HCT116 (cell line): ENCODE measurements at regions not wholly inside any gene's neighbourhood (a gene's known extent, or its start where the extent isn't known, plus 50 kb on each side); places are given as distances from the start of the nearest gene placed in this dataset.

Experiments
- ATAC-seq: fragments of 200-7000 bp; cut with Tn5 transposase; 2 replicates; pipeline ENCODE4 v1.9.1; 2020; ENCODE audit warnings: mild to moderate bottlenecking, moderate library complexity
- BruUV-seq: library from RNA; stranded (reverse); fragments of 400-500 nt; replicated peaks from 2 replicates; lab custom pipeline; 2021; lab: Mats Ljungman, UMichigan
- CTCF ChIA-PET: fragments of 300-600 bp; sonication (Branson Sonifier 250); formaldehyde crosslinking; loops from one replicate; lab custom pipeline; 2021; ENCODE audit warnings: antibody characterized with exemption; lab: Charles Lee
- POLR2A ChIA-PET: fragments of 300-600, 350-600 bp; sonication (Branson Sonifier 250); formaldehyde crosslinking; loops from one replicate; lab custom pipeline; 2021; ENCODE audit warnings: antibody characterized with exemption; lab: Charles Lee
- RAD21 ChIA-PET, 2 experiments: fragments of 300-600 bp; sonication (Branson Sonifier 250); formaldehyde crosslinking; loops; one replicate each; lab custom pipeline; 2023; ENCODE audit warnings: low total read pairs in 2 of 2; ENCODE audit not compliant: uncharacterized antibody in 2 of 2, unreplicated experiment in 2 of 2, low non-redundant PET in 1 of 2; lab: Charles Lee
- DNase-seq: peaks from one replicate; pipeline ENCODE4 v3.0.0-alpha.2; 2010; ENCODE audit warnings: low read depth, low spot score
- H2AFZ ChIP-seq: fragments of 200-600 bp; shearing (Covaris generic), sonication (generic); 2 replicates; pipeline ENCODE4 v1.6.1; 2017; ENCODE audit warnings: low read depth, mixed run types, mixed read lengths, antibody characterized with exemption, low read length; ENCODE audit not compliant: poor library complexity, severe bottlenecking
- H3K27ac ChIP-seq: 2 replicates; pipeline ENCODE4 v1.5.1; 2012; ENCODE audit warnings: low read depth, low read length
- H3K27me3 ChIP-seq: fragments of 200-600 bp; sonication (generic); 2 replicates; pipeline ENCODE4 v1.6.1; 2016; ENCODE audit warnings: mixed run types, low read length, mixed read lengths; ENCODE audit not compliant: insufficient read depth
- H3K36me3 ChIP-seq, 2 experiments: fragments of 200-500 bp in 1 of 2; fragments of 200-600 bp in 1 of 2; sonication (Bioruptor generic) in 1 of 2; sonication (generic) in 1 of 2; 2 replicates each; pipeline versions ENCODE4 v1.5.1 to v1.6.1; 2014 to 2016; ENCODE audit warnings: low read length in 2 of 2, inconsistent platforms in 1 of 2, mixed read lengths in 1 of 2, mixed run types in 1 of 2; ENCODE audit not compliant: insufficient read depth in 2 of 2, control insufficient read depth in 1 of 2
- H3K4me1 ChIP-seq, 2 experiments: fragments of 200-600 bp in 1 of 2; sonication (generic) in 1 of 2; 2 replicates each; pipeline versions ENCODE4 v1.5.1 to v1.6.1; 2012 to 2017; ENCODE audit warnings: low read length in 2 of 2, inconsistent platforms in 1 of 2, mild to moderate bottlenecking in 1 of 2, mixed read lengths in 1 of 2, mixed run types in 1 of 2, moderate library complexity in 1 of 2; ENCODE audit not compliant: insufficient read depth in 2 of 2, control insufficient read depth in 1 of 2
- H3K4me2 ChIP-seq: fragments of 200-600 bp; sonication (generic); 2 replicates; pipeline ENCODE4 v1.6.1; 2017; ENCODE audit warnings: mixed run types, low read length, mixed read lengths
- H3K4me3 ChIP-seq, 2 experiments: fragments of 200-600 bp in 1 of 2; sonication (generic) in 1 of 2; replicated peaks in 1 of 2; 2 replicates each; pipeline ENCODE4 v1.5.1; 2011 to 2016; ENCODE audit warnings: low read length in 2 of 2, control low read depth in 1 of 2, low read depth in 1 of 2, mild to moderate bottlenecking in 1 of 2, mixed read lengths in 1 of 2, mixed run types in 1 of 2
- H3K79me2 ChIP-seq: fragments of 200-600 bp; sonication (generic); 2 replicates; pipeline ENCODE4 v1.6.1; 2017; ENCODE audit warnings: mild to moderate bottlenecking, mixed run types, low read length, moderate library complexity, mixed read lengths; ENCODE audit not compliant: insufficient read depth
- H3K9ac ChIP-seq: fragments of 200-600 bp; sonication (generic); 2 replicates; pipeline ENCODE4 v1.6.1; 2016; ENCODE audit warnings: low read length, mixed read lengths
- H3K9me2 ChIP-seq: fragments of 200-600 bp; sonication (generic), shearing (Covaris generic); 2 replicates; pipeline ENCODE4 v1.6.1; 2017; ENCODE audit warnings: mixed run types, mild to moderate bottlenecking, moderate library complexity; ENCODE audit not compliant: insufficient read depth
- H3K9me3 ChIP-seq, 2 experiments: fragments of 200-500 bp in 1 of 2; fragments of 200-600 bp in 1 of 2; sonication (Bioruptor generic) in 1 of 2; sonication (generic) in 1 of 2; 2 replicates each; pipeline ENCODE4 v1.6.1; 2014 to 2017; ENCODE audit warnings: low read length in 2 of 2, mixed read lengths in 2 of 2, inconsistent platforms in 1 of 2, low read depth in 1 of 2, mild to moderate bottlenecking in 1 of 2, mixed run types in 1 of 2, moderate library complexity in 1 of 2; ENCODE audit not compliant: control insufficient read depth in 1 of 2, insufficient read depth in 1 of 2
- H4K20me1 ChIP-seq: fragments of 200-600 bp; sonication (generic), shearing (Covaris generic); 2 replicates; pipeline ENCODE4 v1.6.1; 2017; ENCODE audit warnings: mixed run types, mild to moderate bottlenecking, moderate library complexity; ENCODE audit not compliant: insufficient read depth
- ATF3 ChIP-seq: IDR thresholded peaks from 2 replicates; pipeline ENCODE4 v1.6.1; 2012
- CBX3 ChIP-seq: IDR thresholded peaks from 2 replicates; pipeline ENCODE4 v1.6.1; 2012; ENCODE audit warnings: low read depth
- CEBPB ChIP-seq: IDR thresholded peaks from 2 replicates; pipeline ENCODE4 v1.6.1; 2012; ENCODE audit warnings: low read depth
- CTCF ChIP-seq, 3 experiments: fragments of 200-600 bp in 1 of 3; sonication (generic) in 1 of 3; IDR thresholded peaks in 2 of 3; conservative IDR thresholded peaks in 1 of 3; 2 replicates each; pipeline ENCODE4 v1.5.1; 2012 to 2017; ENCODE audit warnings: low read depth in 2 of 3, low read length in 2 of 3, antibody characterized with exemption in 1 of 3, borderline replicate concordance in 1 of 3, control low read depth in 1 of 3, mild to moderate bottlenecking in 1 of 3, mixed read lengths in 1 of 3, mixed run types in 1 of 3, moderate library complexity in 1 of 3; ENCODE audit not compliant: insufficient read depth in 1 of 3
- EGR1 ChIP-seq: IDR thresholded peaks from 2 replicates; pipeline ENCODE4 v1.6.1; 2012; ENCODE audit warnings: low read depth
- EZH2 ChIP-seq: fragments of 200-600 bp; sonication (generic); IDR thresholded peaks from 2 replicates; pipeline ENCODE4 v1.6.1; 2017; ENCODE audit warnings: antibody characterized with exemption, mixed run types
- EZH2phosphoT487 ChIP-seq: fragments of 200-600 bp; IDR thresholded peaks from 2 replicates; pipeline ENCODE4 v1.6.1; 2018; ENCODE audit warnings: antibody characterized with exemption, borderline replicate concordance
- FOSL1 ChIP-seq: IDR thresholded peaks from 2 replicates; pipeline ENCODE4 v1.6.1; 2012; ENCODE audit warnings: low read depth
- MAX ChIP-seq: IDR thresholded peaks from 2 replicates; pipeline ENCODE4 v1.6.1; 2012
- POLR2A ChIP-seq: IDR thresholded peaks from 2 replicates; pipeline ENCODE4 v1.7.0; 2011; ENCODE audit warnings: borderline replicate concordance; ENCODE audit not compliant: insufficient read depth, insufficient read length; ENCODE audit errors: extremely low read depth
- POLR2AphosphoS5 ChIP-seq: IDR thresholded peaks from 2 replicates; pipeline ENCODE4 v1.6.1; 2011; ENCODE audit warnings: mild to moderate bottlenecking, low read depth, low read length, moderate library complexity
- RAD21 ChIP-seq: IDR thresholded peaks from 2 replicates; pipeline ENCODE4 v1.6.1; 2012; ENCODE audit warnings: low read depth, mild to moderate bottlenecking
- SIN3A ChIP-seq: IDR thresholded peaks from 2 replicates; pipeline ENCODE4 v1.6.1; 2012; ENCODE audit warnings: low read depth
- SP1 ChIP-seq: IDR thresholded peaks from 2 replicates; pipeline ENCODE4 v1.6.1; 2012; ENCODE audit warnings: low read depth
- SRF ChIP-seq: IDR thresholded peaks from 2 replicates; pipeline ENCODE4 v1.6.1; 2012; ENCODE audit warnings: low read depth
- TCF7L2 ChIP-seq: IDR thresholded peaks from 2 replicates; pipeline ENCODE4 v1.7.0; 2011; ENCODE audit warnings: borderline replicate concordance, inconsistent platforms; ENCODE audit not compliant: insufficient read depth, insufficient read length; ENCODE audit errors: extremely low read depth
- YY1 ChIP-seq: IDR thresholded peaks from 2 replicates; pipeline ENCODE4 v1.6.1; 2011; ENCODE audit warnings: low read length, low read depth, moderate library complexity, mild to moderate bottlenecking; ENCODE audit not compliant: insufficient replicate concordance; ENCODE audit errors: extremely low read depth
- ZBTB33 ChIP-seq: IDR thresholded peaks from 2 replicates; pipeline ENCODE4 v1.6.1; 2011; ENCODE audit warnings: mild to moderate bottlenecking, low read length, moderate library complexity; ENCODE audit not compliant: insufficient replicate concordance; ENCODE audit errors: extremely low read depth
- ZFX ChIP-seq: fragments of 450-650 bp; IDR thresholded peaks from 2 replicates; pipeline ENCODE4 v1.6.1; 2017
- ZNF274 ChIP-seq: fragments of 200-500 bp; sonication (Bioruptor generic); IDR thresholded peaks from 2 replicates; pipeline ENCODE4 v1.6.1; 2014; ENCODE audit warnings: mild to moderate bottlenecking, low read depth, low read length, inconsistent platforms
- intact Hi-C: fragments of 100-400 bp; cut with micrococcal nuclease; formaldehyde crosslinking; loops from 2 replicates; pipeline ENCODE4 v1.10.0; 2022

- TF ChIP-seq TCF7L2 (no peak), EZH2 (no peak), CBX3 (no peak), CEBPB (no peak), SIN3A (no peak), SRF (no peak), MAX (no peak), YY1 (no peak)
Observed at GRCh38 chr12:89084751-89085150, 267.6 kb downstream of the DUSP6 start (continued).

- ATAC-seq (no peak), DNase-seq (no peak)
- H3K4me2 ChIP-seq = no peak overlapping the region
- H3K4me3 ChIP-seq = no peak overlapping the region
- H3K27me3 ChIP-seq = no peaks in the 10 kb centered on the region
- H4K20me1 ChIP-seq = no peaks in the 10 kb centered on the region
- POLR2A ChIA-PET = no interaction called here
- no peaks in the 10 kb centered on the region for H3K9me2 ChIP-seq
- TF ChIP-seq CBX3 = no peak
- no peak for TF ChIP-seq CTCF (IDR thresholded peaks at IDR 0.05 in 2 of 3, conservative IDR thresholded peaks at IDR 0.05 in 1 of 3; ENCODE audit: borderline replicate concordance in 1 of 3, insufficient read depth in 1 of 3, low read depth in 2 of 3, low read length in 2 of 3)
- TF ChIP-seq POLR2AphosphoS5 = no peak
- TF ChIP-seq EZH2phosphoT487 = no peak
- no peak for TF ChIP-seq RAD21
- no peak for TF ChIP-seq CEBPB
- no peak for TF ChIP-seq FOSL1
- no peak for TF ChIP-seq SRF
- no peak for TF ChIP-seq ZFX
- TF ChIP-seq EZH2 = no peak
- no peak for TF ChIP-seq ZNF274
- TF ChIP-seq EGR1 = no peak
- TF ChIP-seq ATF3 = no peak
- no peak for TF ChIP-seq MAX
- no peak for TF ChIP-seq SP1
- TF ChIP-seq YY1 = no peak
- TF ChIP-seq TCF7L2 = no peak
- no peak for TF ChIP-seq POLR2A
- TF ChIP-seq SIN3A = no peak
- TF ChIP-seq ZBTB33 = no peak
- no peak overlapping the region for H2AFZ ChIP-seq
- CTCF ChIA-PET = no interaction called here
- no peaks in the 10 kb centered on the region for H3K9me3 ChIP-seq
- no peak overlapping the region for H3K9ac ChIP-seq
- RAD21 ChIA-PET = no interaction called here
- intact Hi-C loops = no loop called here
- no peak overlapping the region for H3K27ac ChIP-seq
- H3K36me3 ChIP-seq = no peaks in the 10 kb centered on the region
- peaks cover 0 to 9% of the 10 kb centered on the region in 2 experiments; a peak in 1 of 4 replicates for H3K4me1 ChIP-seq
- BruUV-seq = no TSS peak
- H3K79me2 ChIP-seq = no peaks in the 10 kb centered on the region
Observed at GRCh38 chr12:89083491-89083890, 268.8 kb downstream of the DUSP6 start.
